NOMO-1 treated with dmso at 0.1 percent for 144 hours (cell line): ENCODE measurements at regions not wholly inside any gene's neighbourhood (a gene's known extent, or its start where the extent isn't known, plus 50 kb on each side); places are given as distances from the start of the nearest gene placed in this dataset.
"Not testable (repeated sequence)": the region's sequence is repeated elsewhere in the genome, so short reads cannot be mapped to it uniquely, and the experiment has no call there.

Experiments
- DNase-seq: peaks from one replicate; lab custom pipeline; 2025; ENCODE audit not compliant: unreplicated experiment; lab: John Stamatoyannopoulos, UW

GRCh38 chr21:27564684-27565301 lies 597.9 kb upstream of the ADAMTS5 start:
- DNase-seq: peak; percentile 3

- DNase-seq: no peak
Measured at GRCh38 chr21:27562303-27562702, 595.4 kb upstream of the ADAMTS5 start.

- no peak for DNase-seq
Measured at GRCh38 chr21:27561116-27561515, 594.2 kb upstream of the ADAMTS5 start.

GRCh38 chr21:27557356-27557755 lies 590.5 kb upstream of the ADAMTS5 start:
- no peak for DNase-seq

GRCh38 chr21:27555996-27556395 lies 589.1 kb upstream of the ADAMTS5 start:
- DNase-seq: no peak

- no peak for DNase-seq
Measured at GRCh38 chr21:27550287-27550686, 583.4 kb upstream of the ADAMTS5 start.

GRCh38 chr21:27548486-27548885 lies 581.6 kb upstream of the ADAMTS5 start:
- DNase-seq: no peak

GRCh38 chr21:27545754-27546349 lies 579.0 kb upstream of the ADAMTS5 start:
- DNase-seq: no peak

GRCh38 chr21:27542126-27542525 lies 575.2 kb upstream of the ADAMTS5 start:
- DNase-seq: not testable (repeated sequence)

- no peak for DNase-seq
Measured at GRCh38 chr21:27536319-27536718, 569.4 kb upstream of the ADAMTS5 start.

- DNase-seq: no peak
Measured at GRCh38 chr21:27535188-27535587, 568.3 kb upstream of the ADAMTS5 start.

- no peak for DNase-seq
Measured at GRCh38 chr21:27534206-27534605, 567.3 kb upstream of the ADAMTS5 start.

GRCh38 chr21:27532076-27532475 lies 565.2 kb upstream of the ADAMTS5 start:
- DNase-seq: no peak

GRCh38 chr21:27528697-27529096 lies 561.8 kb upstream of the ADAMTS5 start:
- no peak for DNase-seq

GRCh38 chr21:27526451-27526850 lies 559.6 kb upstream of the ADAMTS5 start:
- DNase-seq: no peak

- no peak for DNase-seq
Measured at GRCh38 chr21:27525780-27526179, 558.9 kb upstream of the ADAMTS5 start.

GRCh38 chr21:27519361-27519760 lies 552.5 kb upstream of the ADAMTS5 start:
- no peak for DNase-seq

GRCh38 chr21:27517177-27517576 lies 550.3 kb upstream of the ADAMTS5 start:
- not testable (repeated sequence) for DNase-seq

GRCh38 chr21:27515676-27516075 lies 548.8 kb upstream of the ADAMTS5 start:
- DNase-seq: no peak

- no peak for DNase-seq
Measured at GRCh38 chr21:27513825-27514224, 546.9 kb upstream of the ADAMTS5 start.

GRCh38 chr21:27513016-27513415 lies 546.1 kb upstream of the ADAMTS5 start:
- no peak for DNase-seq

- no peak for DNase-seq
Measured at GRCh38 chr21:27511233-27511632, 544.3 kb upstream of the ADAMTS5 start.

GRCh38 chr21:27507695-27508094 lies 540.8 kb upstream of the ADAMTS5 start:
- no peak for DNase-seq
